Heart left ventricle (tissue), 16 donors: ENCODE measurements at regions not wholly inside any gene's neighbourhood (a gene's known extent, or its start where the extent isn't known, plus 50 kb on each side); places are given as distances from the start of the nearest gene placed in this dataset.

Experiments
- ATAC-seq, 4 donors: fragments of 200-7000 bp; cut with Tn5 transposase; one replicate each; pipeline ENCODE4 v1.9.1; 2020 to 2022; ENCODE audit warnings: moderate library complexity in 4 of 4, mild to moderate bottlenecking in 3 of 4, moderate number of reproducible peaks in 1 of 4
- DNase-seq, 5 donors: peaks; one replicate each; pipeline ENCODE4 v3.0.0-alpha.2; 2020
- H3K27ac ChIP-seq, 12 donors: fragments of 200-600 bp; sonication (generic) in 4 of 12; one replicate each; pipeline versions ENCODE4 v1.5.0 to v1.8.0; 2016 to 2022; ENCODE audit warnings: mild to moderate bottlenecking in 2 of 12
- H3K27me3 ChIP-seq, 9 donors: fragments of 200-600 bp; sonication (generic) in 2 of 9; one replicate each; pipeline versions ENCODE4 v1.5.1 to v1.8.0; 2016 to 2022; ENCODE audit warnings: mild to moderate bottlenecking in 3 of 9
- H3K36me3 ChIP-seq, 9 donors: fragments of 200-600 bp; sonication (generic) in 2 of 9; one replicate each; pipeline versions ENCODE4 v1.5.0 to v1.8.0; 2018 to 2022; ENCODE audit warnings: mild to moderate bottlenecking in 2 of 9
- H3K4me1 ChIP-seq, 12 donors: fragments of 200-600 bp; sonication (generic) in 4 of 12; one replicate each; pipeline versions ENCODE4 v1.5.0 to v1.8.0; 2016 to 2022; ENCODE audit warnings: mild to moderate bottlenecking in 3 of 12
- H3K4me3 ChIP-seq, 12 donors: fragments of 200-600 bp; sonication (generic) in 4 of 12; one replicate each; pipeline versions ENCODE4 v1.5.0 to v1.8.0; 2017 to 2022; ENCODE audit warnings: mild to moderate bottlenecking in 9 of 12, moderate library complexity in 4 of 12
- H3K9me3 ChIP-seq, 12 donors: fragments of 200-600 bp; sonication (generic) in 4 of 12; one replicate each; pipeline versions ENCODE4 v1.5.0 to v1.8.0; 2016 to 2022; ENCODE audit warnings: mild to moderate bottlenecking in 1 of 12
- POLR2A ChIP-seq, 2 donors: fragments of 450-650 bp; IDR thresholded peaks; one replicate each; pipeline ENCODE4 v1.6.1; 2017; ENCODE audit warnings: antibody characterized with exemption in 2 of 2, mild to moderate bottlenecking in 2 of 2, moderate library complexity in 2 of 2
- WGBS, 4 donors: extraction: QIAGEN DNeasy Blood & Tissue Kit in 2 of 4; methylation state at CpG; one replicate each; pipeline versions ENCODE4 v1.1.5 to v1.1.7; 2013 to 2018; 5-methylcytosine and 5-hydroxymethylcytosine counted together
- intact Hi-C, 10 donors: fragments of 100-400 bp; cut with DNase I; formaldehyde crosslinking; loops; one replicate each; pipeline versions ENCODE4 v1.11.1 to v1.14.2; 2022
- TF ChIP-seq, protein P1 (sequence below), 12 donors: fragments of 200-600 bp; sonication (generic) in 4 of 12; IDR thresholded peaks; one replicate each; pipeline versions ENCODE4 v1.5.0 to v1.8.0; 2018 to 2022; ENCODE audit warnings: antibody characterized with exemption in 12 of 12, mild to moderate bottlenecking in 5 of 12
- donor health status: ischemic (EF 13 %, LVEDD 7.1; RV severe dilation, severe dysfunction).
- donor health status: healthy with polysubstance abuse.
- donor health status: DM: no; HTN: yes; CAD: no.
- donor health status: DM: no; HTN: no; CAD: no.
- donor health status: ischemic (EF 25% LVEDD 6.9; RV normal size, moderate dysfunction).
- donor health status: ischemic (EF 25% LVEDD 5.7; RV mildly dilated, moderate dysfunction).
- donor health status: healthy.
- donor health status: DM: yes; HTN: yes; CAD: no.
- donor health status: ischemic (EF 35%, LVEDD 5.7; RV mildly dilated, moderate dysfunction).
- donor health status: nonischemic (EF 11% LVEDD 7.7; RV severe dilation, severe dysfunction).
- donor health status: DM: yes; HTN: yes; CAD: no.
- donor health status: PGD.
- donor health status: ischemic (EF 29% LVEDD 5.4; RV normal size, mild dysfunction).
- donor health status: nonischemic (EF 23%, LVEDD 6.1; RV moderate dilation, normal function).

DNA sequence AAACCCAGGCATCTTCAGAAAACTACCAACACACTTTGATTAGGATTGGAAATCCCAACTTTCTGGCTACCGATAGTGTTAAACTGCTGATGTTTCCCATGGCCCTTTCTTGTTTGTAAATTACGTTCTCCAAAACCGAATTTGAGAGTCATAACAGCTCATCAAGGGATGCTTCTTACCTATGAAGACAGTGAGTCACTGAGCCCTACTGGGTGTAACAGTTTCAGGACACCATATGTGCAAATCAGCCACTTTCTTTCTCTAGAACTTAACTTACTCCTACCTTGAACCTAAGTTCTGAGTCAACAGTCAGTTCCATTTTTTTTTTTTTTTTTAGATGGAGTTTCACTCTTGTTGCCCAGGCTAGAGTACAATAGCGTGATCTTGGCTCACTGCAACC lies 410.1 kb upstream of the TSHZ3 start:
- DNase-seq (no peak), ATAC-seq (no peak)
- intact Hi-C loops, result no loop called here
- Histone ChIP-seq H3K4me3 (no peak overlapping the region), H3K4me1 (no peaks in the 10 kb centered on the region), H3K27me3 (peaks cover 0 to 5% (median 0%) of the 10 kb centered on the region in 9 donors), H3K27ac (no peak overlapping the region), H3K9me3 (peaks cover 0 to 1% (median 0%) of the 10 kb centered on the region in 12 donors), H3K36me3 (no peaks in the 10 kb centered on the region)
- TF ChIP-seq, protein P1, sequence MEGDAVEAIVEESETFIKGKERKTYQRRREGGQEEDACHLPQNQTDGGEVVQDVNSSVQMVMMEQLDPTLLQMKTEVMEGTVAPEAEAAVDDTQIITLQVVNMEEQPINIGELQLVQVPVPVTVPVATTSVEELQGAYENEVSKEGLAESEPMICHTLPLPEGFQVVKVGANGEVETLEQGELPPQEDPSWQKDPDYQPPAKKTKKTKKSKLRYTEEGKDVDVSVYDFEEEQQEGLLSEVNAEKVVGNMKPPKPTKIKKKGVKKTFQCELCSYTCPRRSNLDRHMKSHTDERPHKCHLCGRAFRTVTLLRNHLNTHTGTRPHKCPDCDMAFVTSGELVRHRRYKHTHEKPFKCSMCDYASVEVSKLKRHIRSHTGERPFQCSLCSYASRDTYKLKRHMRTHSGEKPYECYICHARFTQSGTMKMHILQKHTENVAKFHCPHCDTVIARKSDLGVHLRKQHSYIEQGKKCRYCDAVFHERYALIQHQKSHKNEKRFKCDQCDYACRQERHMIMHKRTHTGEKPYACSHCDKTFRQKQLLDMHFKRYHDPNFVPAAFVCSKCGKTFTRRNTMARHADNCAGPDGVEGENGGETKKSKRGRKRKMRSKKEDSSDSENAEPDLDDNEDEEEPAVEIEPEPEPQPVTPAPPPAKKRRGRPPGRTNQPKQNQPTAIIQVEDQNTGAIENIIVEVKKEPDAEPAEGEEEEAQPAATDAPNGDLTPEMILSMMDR (IDR thresholded peaks at IDR 0.05), result no peak
- no peak for TF ChIP-seq POLR2A (IDR thresholded peaks at IDR 0.05)
- WGBS, 4 donors, result 79 to 90% (median 81%) methylated on average over 4 of the region's 4 CpGs

DNA sequence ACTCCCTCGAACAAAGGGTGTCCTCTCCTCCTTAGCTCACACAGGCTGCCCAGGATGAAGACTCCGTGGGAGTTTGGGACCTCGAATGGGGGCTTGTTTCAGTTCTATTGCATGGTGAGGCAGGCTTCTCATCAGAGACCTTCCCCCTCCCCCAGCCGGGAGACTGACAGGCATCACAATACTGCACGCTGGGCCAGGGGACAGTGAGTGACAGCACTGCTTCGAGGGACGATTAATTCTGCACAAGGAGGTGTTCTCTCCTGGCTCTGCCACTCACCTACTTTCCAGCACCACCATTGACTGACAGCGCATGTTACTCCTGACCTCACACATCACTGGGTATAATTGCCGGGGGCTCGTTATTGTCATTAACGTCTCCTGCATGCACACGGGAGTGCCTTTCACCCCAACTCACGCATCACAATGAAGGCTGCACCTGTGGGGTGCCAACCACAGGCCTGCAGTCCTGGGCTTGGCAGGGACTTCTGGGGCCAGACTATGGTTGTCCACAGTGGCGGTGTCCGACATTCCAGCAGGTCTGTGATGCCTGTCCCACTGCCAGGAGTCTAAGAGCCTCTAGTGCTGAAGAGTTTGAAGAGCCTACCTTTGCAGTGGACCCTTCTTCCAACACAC lies 412.2 kb upstream of the TSHZ3 start:
- intact Hi-C loops, result no loop called here
- WGBS, 4 donors, result 52 to 61% (median 58%) methylated on average over 14 to 15 of the region's 15 CpGs
- H3K36me3 ChIP-seq, result no peaks in the 10 kb centered on the region
- ATAC-seq (no peak), DNase-seq (no peak)
- TF ChIP-seq POLR2A (IDR thresholded peaks at IDR 0.05), result no peak
- TF ChIP-seq, protein P1 (IDR thresholded peaks at IDR 0.05), result no peak
- H3K27me3 ChIP-seq, result peaks cover 0 to 5% (median 0%) of the 10 kb centered on the region in 9 donors
- H3K27ac ChIP-seq, result no peak overlapping the region
- peaks cover 0 to 10% (median 0%) of the 10 kb centered on the region in 12 donors for H3K9me3 ChIP-seq
- no peaks in the 10 kb centered on the region for H3K4me1 ChIP-seq
- H3K4me3 ChIP-seq, result no peak overlapping the region

GRCh38 chr19:31770223-31770622 lies 421.0 kb upstream of the TSHZ3 start:
- Histone ChIP-seq H3K27me3 (no peaks in the 10 kb centered on the region), H3K36me3 (no peaks in the 10 kb centered on the region), H3K4me1 (no peaks in the 10 kb centered on the region), H3K27ac (no peak overlapping the region), H3K4me3 (no peak overlapping the region), H3K9me3 (peaks cover 0 to 6% (median 0%) of the 10 kb centered on the region in 12 donors)
- ATAC-seq (no peak), DNase-seq (no peak)
- intact Hi-C loops, result no loop called here
- TF ChIP-seq, protein P1 (IDR thresholded peaks at IDR 0.05), result no peak
- TF ChIP-seq POLR2A (IDR thresholded peaks at IDR 0.05), result no peak
- 79 to 86% (median 82%) methylated on average over 4 of the region's 4 CpGs for WGBS, 4 donors

DNA sequence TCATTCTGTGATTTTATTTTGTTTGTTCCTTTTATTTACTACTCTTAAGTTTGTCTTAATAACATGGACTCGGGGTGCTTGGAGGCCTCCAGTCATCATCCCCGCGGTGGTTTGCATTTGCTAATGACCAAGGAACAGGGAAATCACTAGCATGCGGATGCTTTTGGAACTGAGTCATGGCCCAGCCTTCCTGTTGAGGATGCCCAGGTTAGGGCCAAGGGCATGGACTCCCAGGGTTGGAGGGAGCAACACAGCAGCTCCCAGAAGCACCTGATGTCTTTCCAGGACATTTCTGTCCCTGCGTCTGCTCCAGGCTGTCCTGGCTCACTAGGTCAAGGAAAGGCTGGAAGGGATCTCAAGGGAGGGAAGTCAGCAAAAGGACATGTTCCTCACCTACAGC lies 423.7 kb upstream of the TSHZ3 start:
- Histone ChIP-seq H3K27me3 (no peaks in the 10 kb centered on the region), H3K36me3 (no peaks in the 10 kb centered on the region), H3K9me3 (no peaks in the 10 kb centered on the region), H3K4me3 (no peak overlapping the region), H3K4me1 (no peaks in the 10 kb centered on the region), H3K27ac (no peak overlapping the region)
- intact Hi-C loops, result no loop called here
- no peak for ATAC-seq
- 81 to 89% (median 85%) methylated on average over 5 of the region's 5 CpGs for WGBS, 4 donors
- no peak for DNase-seq
- TF ChIP-seq POLR2A (IDR thresholded peaks at IDR 0.05), result no peak
- TF ChIP-seq, protein P1 (IDR thresholded peaks at IDR 0.05), result no peak
